NAMALWA (cell line): ENCODE measurements at regions not wholly inside any gene's neighbourhood (a gene's known extent, or its start where the extent isn't known, plus 50 kb on each side); places are given as distances from the start of the nearest gene placed in this dataset.

Source experiments
- DNase-seq: peaks from one replicate; pipeline ENCODE4 v3.0.0-alpha.2; 2015; ENCODE audit warnings: low spot score

GRCh38 chr11:128300785-128301184 is 286.6 kb downstream of the ETS1 start:
- DNase-seq: no peak

GRCh38 chr11:128299132-128299726 is 288.1 kb downstream of the ETS1 start:
- DNase-seq: peak; percentile 24

DNA sequence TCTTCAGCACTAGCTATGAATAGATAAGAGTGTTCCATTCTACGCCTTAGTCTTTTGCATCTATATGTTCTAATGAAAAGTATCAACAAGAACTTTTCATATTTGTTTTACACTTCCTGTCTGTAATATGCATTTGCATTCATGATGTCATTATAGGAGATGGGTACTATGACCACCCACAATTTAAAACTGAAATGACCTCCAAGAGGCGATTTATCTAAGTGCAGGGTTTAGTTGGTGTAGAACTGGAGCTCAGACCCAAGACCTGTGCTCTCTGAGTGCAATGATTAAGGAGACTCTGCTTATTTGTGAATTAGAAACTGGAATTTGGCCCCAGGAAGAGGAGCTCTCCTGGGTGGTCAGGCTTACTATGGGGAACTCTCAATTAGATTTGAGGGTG is 289.1 kb downstream of the ETS1 start:
- peak; percentile 47 for DNase-seq

- DNase-seq: peak; percentile 11
Measured at GRCh38 chr11:128297805-128298204, 289.6 kb downstream of the ETS1 start.

GRCh38 chr11:128297091-128297651 is 290.2 kb downstream of the ETS1 start:
- DNase-seq: no peak

GRCh38 chr11:128294671-128295050 is 292.7 kb downstream of the ETS1 start:
- DNase-seq: no peak

DNA sequence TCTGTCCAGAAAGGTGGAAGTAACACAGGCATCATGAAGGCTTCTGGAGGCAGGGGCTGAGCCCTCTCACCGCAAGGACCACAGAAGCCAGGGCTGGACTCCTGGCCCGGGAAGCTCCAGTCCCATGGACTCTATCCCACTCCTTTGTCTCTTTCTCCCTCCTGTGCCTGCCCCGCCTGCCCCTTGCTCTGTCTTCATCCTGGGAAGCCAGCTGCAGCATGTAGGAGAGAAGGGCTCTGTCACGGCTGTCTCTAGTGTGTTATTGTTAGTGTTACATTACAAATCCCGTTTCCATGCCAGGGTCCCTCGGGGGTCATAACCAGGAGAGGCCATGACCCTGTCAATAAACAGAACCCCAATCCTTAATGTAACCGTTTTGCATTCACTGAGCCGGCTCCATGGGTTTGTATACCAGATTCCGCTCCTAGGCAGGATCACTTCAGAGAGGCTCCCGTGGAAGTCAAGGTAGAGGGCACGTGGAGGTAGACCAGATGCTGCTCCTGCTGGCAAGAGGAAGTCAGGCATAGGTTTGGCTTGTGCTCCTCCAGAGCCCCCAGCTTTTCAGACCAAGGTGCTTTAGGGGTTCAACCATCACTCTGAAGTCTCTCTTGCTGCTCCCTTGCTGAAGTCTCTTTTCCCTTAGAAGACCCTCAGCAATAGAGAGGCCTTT is 293.2 kb downstream of the ETS1 start:
- DNase-seq: no peak

- DNase-seq: peak; percentile 67
Measured at GRCh38 chr11:128291835-128292234, 295.5 kb downstream of the ETS1 start.

DNA sequence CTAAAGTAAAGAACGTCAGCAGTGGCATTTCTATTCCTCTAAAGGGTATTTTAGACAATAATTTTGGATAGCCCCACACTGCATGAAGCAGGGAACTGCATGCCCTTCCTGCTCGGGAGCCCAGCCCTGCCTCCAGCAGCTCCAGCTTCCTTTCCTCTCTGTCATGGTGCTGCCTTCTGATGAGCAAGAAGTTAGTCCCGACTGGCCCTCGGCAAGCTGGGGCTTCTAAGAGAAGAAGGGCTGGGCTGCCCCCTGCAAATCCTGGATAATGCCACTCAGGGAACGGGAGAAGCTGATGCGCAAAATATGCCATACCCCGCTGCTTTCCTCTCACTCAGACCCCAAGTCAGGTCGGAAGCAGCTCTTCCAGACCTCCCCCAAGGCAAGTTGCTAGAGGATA is 296.4 kb downstream of the ETS1 start:
- no peak for DNase-seq

DNA sequence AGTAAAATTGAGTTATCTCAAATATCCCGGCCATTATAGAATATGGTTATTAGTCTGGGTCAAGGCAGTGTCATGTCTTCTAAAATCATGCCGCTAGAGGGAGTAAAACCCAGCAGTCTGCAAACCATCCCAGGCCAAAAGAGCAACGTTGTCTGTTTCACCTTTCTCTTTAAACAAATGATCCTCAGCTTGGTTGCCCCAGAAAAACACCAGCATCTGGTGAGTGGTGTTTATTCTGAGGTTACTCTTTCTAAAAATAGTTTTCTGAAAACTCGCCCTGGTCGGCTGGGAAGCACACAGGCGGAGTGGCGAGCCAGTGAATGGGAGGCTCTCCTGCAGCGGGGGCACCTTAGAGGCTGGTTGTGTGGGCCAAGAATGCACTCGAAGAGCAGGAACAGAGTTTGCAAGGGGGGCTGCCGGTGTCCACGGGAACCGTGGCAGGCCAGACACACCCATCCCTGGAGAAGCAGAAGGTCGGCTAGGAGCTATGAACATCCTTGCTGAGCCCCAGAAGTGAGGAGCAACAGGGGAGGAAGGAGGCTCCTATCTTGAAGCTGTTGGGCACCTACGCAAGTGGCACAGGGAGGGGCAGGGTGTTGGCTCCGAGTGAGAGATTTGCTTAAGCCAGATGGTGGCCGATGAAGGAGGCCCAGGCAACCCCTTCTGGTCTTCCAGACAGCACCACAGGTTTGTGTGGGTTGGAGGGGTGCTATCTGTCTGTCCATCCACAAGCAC is 297.1 kb downstream of the ETS1 start:
- peak; percentile 95 for DNase-seq

DNA sequence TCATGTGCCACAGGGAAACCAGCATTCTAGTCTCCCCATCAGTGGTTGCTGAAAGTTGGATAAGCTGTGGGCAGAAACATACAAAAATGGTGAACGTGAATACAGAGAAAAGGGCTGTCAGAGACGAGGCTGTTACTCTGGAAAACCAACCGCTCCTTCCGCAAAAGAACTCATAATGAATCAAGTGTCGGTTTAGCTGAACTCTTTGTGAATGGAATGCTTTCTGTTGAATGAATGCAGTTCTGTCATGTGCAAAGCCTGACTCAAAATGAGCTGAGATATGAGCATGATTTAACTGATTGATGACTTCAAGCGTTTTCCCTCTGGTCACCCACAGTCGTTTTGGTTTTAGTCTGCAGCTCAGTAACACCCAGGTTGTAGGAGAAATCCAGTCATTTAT is 298.3 kb downstream of the ETS1 start:
- no peak for DNase-seq

GRCh38 chr11:128288368-128288767 is 299.0 kb downstream of the ETS1 start:
- DNase-seq: no peak

GRCh38 chr11:128285321-128285720 is 302.0 kb downstream of the ETS1 start:
- DNase-seq: no peak

DNA sequence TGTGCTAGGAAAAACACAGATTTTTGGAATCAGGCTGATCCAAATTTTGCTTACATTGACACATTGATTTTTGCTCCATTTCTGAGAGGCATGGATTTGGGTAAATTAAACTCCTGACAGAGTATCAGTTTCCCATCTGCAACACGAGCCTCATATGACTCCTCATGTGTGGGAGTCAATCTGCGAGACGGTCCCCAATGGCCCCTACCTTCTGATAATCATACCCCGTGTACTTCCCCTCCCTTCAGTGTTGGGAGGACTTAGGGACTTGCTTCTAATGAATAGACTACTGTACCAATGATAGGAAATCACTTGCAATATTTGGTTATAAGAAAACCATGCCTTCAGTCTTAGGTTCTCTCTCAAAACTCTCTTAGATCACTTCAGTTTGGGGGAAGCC is 302.7 kb downstream of the ETS1 start:
- DNase-seq: no peak

GRCh38 chr11:128283451-128283850 is 303.9 kb downstream of the ETS1 start:
- DNase-seq: no peak

- DNase-seq: no peak
Measured at GRCh38 chr11:128282053-128282452, 305.3 kb downstream of the ETS1 start.

DNA sequence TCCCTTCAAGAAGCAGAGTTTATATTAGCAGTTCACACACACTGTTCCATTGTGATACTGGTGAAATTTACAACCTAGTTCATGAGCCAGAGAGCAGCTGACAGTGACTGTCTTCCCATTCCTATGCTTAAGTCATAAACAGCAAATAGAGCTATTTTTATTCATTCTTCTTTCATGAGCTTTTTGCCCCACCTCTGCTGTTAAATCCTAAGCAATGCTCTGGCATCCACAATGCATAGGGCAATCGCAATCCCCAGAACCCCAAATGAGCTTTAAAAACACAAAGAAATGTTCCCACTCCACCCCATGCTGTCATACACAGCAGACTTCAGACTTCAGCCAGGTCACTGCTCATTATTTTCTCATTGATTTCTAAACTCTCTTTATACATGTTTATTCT is 307.5 kb downstream of the ETS1 start:
- no peak for DNase-seq

GRCh38 chr11:128273736-128274135 is 313.6 kb downstream of the ETS1 start:
- DNase-seq: no peak

DNA sequence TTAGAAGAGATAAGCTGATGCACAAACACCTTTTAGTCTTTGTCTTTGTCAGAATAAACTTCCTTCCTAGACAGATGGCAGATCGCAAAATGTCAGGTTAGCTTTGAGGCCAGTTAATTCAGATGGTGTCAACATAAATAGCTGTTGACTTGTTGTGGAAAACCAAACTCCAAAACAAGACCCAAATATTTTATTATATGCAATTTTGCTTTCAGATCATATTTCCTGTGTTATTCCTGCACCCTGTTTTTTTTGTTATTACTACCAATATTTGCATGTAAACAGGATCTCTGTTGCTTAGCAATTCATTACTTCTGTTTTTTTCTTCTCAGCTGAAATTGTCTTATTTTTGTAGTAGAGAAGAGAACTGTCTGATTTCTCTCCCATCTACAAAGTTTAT is 316.0 kb downstream of the ETS1 start:
- DNase-seq: peak; percentile 63

DNA sequence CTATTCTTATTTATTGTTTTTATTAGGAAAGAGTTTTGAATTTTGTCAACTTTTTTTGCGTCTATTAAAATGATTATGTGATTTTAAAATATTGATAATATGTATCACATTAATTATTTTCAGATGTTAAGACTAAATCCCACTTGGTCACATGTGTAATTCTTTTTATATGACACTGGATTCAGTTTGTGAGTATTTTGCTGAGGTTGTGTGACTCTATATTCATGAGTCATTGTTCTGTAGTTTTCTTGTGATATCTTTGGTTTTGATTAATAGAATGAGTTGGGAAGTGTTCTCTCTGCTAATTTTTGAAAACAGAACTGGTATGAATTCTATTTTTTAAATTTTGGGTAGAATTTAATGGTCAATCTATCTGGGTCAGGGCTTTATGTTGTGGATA is 317.9 kb downstream of the ETS1 start:
- no peak for DNase-seq

- no peak for DNase-seq
Measured at GRCh38 chr11:128266893-128267292, 320.5 kb downstream of the ETS1 start.

DNA sequence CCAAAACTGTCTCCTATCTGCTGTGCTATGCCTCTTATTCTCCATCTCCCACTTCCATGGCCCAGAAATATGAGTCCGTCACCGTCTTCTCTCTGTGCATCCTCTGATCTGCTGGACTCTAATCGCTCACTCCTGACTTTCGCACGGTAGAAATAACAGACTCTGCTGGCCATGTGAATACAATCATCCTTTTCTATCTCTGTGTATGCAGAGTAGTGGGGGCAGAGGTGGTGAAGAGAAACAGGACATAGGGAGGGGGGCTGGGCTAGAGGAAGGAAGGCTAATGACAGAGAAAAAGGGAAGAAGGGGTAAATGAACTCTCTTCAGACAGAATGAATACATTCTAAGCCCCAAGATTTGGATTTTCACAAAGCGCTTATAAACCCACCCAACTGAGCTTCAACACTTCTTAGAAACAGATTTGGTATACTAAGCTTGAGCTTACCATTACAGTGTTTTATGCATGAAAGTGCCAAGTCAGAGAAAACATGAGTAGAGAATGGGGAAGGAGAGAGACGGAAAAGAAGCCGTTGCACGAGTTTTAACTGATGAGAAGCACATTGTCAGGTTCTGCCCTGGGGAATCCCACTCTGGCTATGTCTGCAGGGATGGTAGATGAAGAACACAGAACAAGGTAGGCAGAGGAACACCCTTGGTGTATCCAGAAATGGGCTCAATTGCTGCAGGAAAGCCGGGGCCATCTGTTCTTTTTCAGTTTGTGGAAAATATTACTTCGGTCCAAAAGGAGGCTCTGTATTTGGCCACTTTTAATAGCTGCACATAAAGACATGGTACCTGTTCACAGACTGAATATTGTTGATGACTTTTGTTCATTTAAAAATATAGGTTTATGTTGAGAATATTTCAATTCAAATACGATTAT is 324.7 kb downstream of the ETS1 start:
- peak; percentile 48 for DNase-seq
